ENCODE measurements at regions not wholly inside any gene's neighbourhood (a gene's known extent, or its start where the extent isn't known, plus 50 kb on each side); places are given as distances from the start of the nearest gene placed in this dataset.

DNA sequence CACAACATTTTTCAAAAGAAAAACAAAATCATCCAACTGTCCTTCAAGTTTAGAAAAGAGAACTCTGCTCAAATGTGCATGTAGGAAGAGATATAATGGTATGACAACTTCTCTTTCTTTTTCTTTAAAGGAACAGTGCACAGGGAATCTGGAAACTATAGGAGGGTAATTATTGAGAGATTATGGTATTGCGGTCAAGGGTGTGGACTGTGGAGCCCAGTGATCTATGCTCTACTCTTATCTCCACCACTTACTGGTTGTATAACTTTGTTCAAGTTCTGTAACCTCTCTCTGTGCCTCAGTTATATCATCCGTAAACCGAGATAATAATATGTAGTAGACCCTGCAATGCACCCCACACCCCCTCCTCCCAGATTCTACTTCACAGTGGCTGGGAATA is 69.8 kb upstream of the PCGF5 start:
- no peak overlapping the region for H3K27ac ChIP-seq (ENCODE audit: control insufficient read depth, insufficient read depth, low read length)
- TF ChIP-seq, protein P1, sequence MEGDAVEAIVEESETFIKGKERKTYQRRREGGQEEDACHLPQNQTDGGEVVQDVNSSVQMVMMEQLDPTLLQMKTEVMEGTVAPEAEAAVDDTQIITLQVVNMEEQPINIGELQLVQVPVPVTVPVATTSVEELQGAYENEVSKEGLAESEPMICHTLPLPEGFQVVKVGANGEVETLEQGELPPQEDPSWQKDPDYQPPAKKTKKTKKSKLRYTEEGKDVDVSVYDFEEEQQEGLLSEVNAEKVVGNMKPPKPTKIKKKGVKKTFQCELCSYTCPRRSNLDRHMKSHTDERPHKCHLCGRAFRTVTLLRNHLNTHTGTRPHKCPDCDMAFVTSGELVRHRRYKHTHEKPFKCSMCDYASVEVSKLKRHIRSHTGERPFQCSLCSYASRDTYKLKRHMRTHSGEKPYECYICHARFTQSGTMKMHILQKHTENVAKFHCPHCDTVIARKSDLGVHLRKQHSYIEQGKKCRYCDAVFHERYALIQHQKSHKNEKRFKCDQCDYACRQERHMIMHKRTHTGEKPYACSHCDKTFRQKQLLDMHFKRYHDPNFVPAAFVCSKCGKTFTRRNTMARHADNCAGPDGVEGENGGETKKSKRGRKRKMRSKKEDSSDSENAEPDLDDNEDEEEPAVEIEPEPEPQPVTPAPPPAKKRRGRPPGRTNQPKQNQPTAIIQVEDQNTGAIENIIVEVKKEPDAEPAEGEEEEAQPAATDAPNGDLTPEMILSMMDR (optimal IDR thresholded peaks at IDR 0.05 in 1 of 3, IDR thresholded peaks at IDR 0.05 in 1 of 3, conservative IDR thresholded peaks at IDR 0.05 in 1 of 3; ENCODE audit: extremely low read depth in 1 of 3, insufficient read depth in 2 of 3, low read length in 3 of 3), result no peak
- TF ChIP-seq EZH2 (IDR thresholded peaks at IDR 0.05; ENCODE audit: low read length), result no peak
- no peaks in the 10 kb centered on the region for H3K4me1 ChIP-seq (ENCODE audit: control insufficient read depth, extremely low read depth, insufficient read depth, low read length)
- H2AFZ ChIP-seq (ENCODE audit: control insufficient read depth, low read length), result no peak overlapping the region
- no peaks in the 10 kb centered on the region for H3K79me2 ChIP-seq (ENCODE audit: control insufficient read depth, insufficient read depth, low read length)
- H4K20me1 ChIP-seq (ENCODE audit: control insufficient read depth, extremely low read depth, insufficient read depth, low read length), result no peaks in the 10 kb centered on the region
- no peak for DNase-seq (ENCODE audit: low read depth, low spot score)
- no peak overlapping the region for H3K9ac ChIP-seq (ENCODE audit: control insufficient read depth, extremely low read depth, insufficient read depth, low read length)
- H3K4me2 ChIP-seq (ENCODE audit: control insufficient read depth, extremely low read depth, insufficient read depth, low read depth, low read length), result no peak overlapping the region
- no peaks in the 10 kb centered on the region for H3K9me3 ChIP-seq (ENCODE audit: control insufficient read depth, low read depth, low read length)
- H3K36me3 ChIP-seq (ENCODE audit: control insufficient read depth in 2 of 2, extremely low read depth in 1 of 2, insufficient read depth in 2 of 2, low read length in 2 of 2), result no peaks in the 10 kb centered on the region
- peaks cover 2% of the 10 kb centered on the region for H3K27me3 ChIP-seq (ENCODE audit: control insufficient read depth, extremely low read depth, insufficient read depth, low read length)
- dilution Hi-C loops (cut with MboI; ENCODE audit: extremely low pct_ligation_motif_present, low sequenced_read_pairs), result no loop called here
- H3K9me1 ChIP-seq (ENCODE audit: control insufficient read depth, extremely low read depth, insufficient read depth, low read length), result no peaks in the 10 kb centered on the region
- FAIRE-seq, result no peak
- no peak overlapping the region for H3K4me3 ChIP-seq (ENCODE audit: control insufficient read depth in 2 of 3, extremely low read depth in 1 of 3, insufficient read depth in 2 of 3, low read depth in 1 of 3, low read length in 3 of 3)

DNA sequence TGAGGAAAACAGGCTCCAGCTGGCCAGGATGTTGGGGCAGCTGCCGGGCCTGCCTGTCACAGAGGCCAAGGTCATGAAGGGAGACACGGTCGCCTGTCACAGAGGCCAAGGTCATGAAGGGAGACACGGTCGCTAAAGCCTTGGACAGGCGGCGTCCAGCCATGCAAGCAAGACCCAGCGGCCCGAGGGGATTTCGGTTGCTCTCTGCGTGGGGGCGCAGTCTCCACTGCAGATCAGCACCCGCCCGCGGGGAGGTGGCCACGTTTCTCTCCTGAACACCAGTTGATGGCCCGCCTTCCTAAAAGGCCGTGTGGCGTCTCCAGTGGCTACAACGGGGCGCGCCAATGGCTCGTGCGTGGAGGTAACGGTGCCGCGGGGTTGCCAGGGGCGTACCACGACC is 67.0 kb upstream of the PCGF5 start:
- H3K27ac ChIP-seq (ENCODE audit: control insufficient read depth, insufficient read depth, low read length), result no peak overlapping the region
- H3K4me1 ChIP-seq (ENCODE audit: control insufficient read depth, extremely low read depth, insufficient read depth, low read length), result no peaks in the 10 kb centered on the region
- H2AFZ ChIP-seq (ENCODE audit: control insufficient read depth, low read length), result no peak overlapping the region
- peaks cover 7% of the 10 kb centered on the region for H3K27me3 ChIP-seq (ENCODE audit: control insufficient read depth, extremely low read depth, insufficient read depth, low read length)
- H3K36me3 ChIP-seq (ENCODE audit: control insufficient read depth in 2 of 2, extremely low read depth in 1 of 2, insufficient read depth in 2 of 2, low read length in 2 of 2), result no peaks in the 10 kb centered on the region
- H3K4me2 ChIP-seq (ENCODE audit: control insufficient read depth, extremely low read depth, insufficient read depth, low read depth, low read length), result no peak overlapping the region
- H3K79me2 ChIP-seq (ENCODE audit: control insufficient read depth, insufficient read depth, low read length), result no peaks in the 10 kb centered on the region
- TF ChIP-seq, protein P1 (optimal IDR thresholded peaks at IDR 0.05 in 1 of 3, IDR thresholded peaks at IDR 0.05 in 1 of 3, conservative IDR thresholded peaks at IDR 0.05 in 1 of 3; ENCODE audit: extremely low read depth in 1 of 3, insufficient read depth in 2 of 3, low read length in 3 of 3), result no peak
- no peak for TF ChIP-seq EZH2 (IDR thresholded peaks at IDR 0.05; ENCODE audit: low read length)
- no peak overlapping the region for H3K9ac ChIP-seq (ENCODE audit: control insufficient read depth, extremely low read depth, insufficient read depth, low read length)
- dilution Hi-C loops (cut with MboI; ENCODE audit: extremely low pct_ligation_motif_present, low sequenced_read_pairs), result no loop called here
- no peak overlapping the region for H3K4me3 ChIP-seq (ENCODE audit: control insufficient read depth in 2 of 3, extremely low read depth in 1 of 3, insufficient read depth in 2 of 3, low read depth in 1 of 3, low read length in 3 of 3)
- H3K9me1 ChIP-seq (ENCODE audit: control insufficient read depth, extremely low read depth, insufficient read depth, low read length), result no peaks in the 10 kb centered on the region
- FAIRE-seq, result no peak
- H3K9me3 ChIP-seq (ENCODE audit: control insufficient read depth, low read depth, low read length), result no peaks in the 10 kb centered on the region
- no peak for DNase-seq (ENCODE audit: low read depth, low spot score)
- no peaks in the 10 kb centered on the region for H4K20me1 ChIP-seq (ENCODE audit: control insufficient read depth, extremely low read depth, insufficient read depth, low read length)

All from keratinocyte (primary cell).